ENCODE measurements at regions not wholly inside any gene's neighbourhood (a gene's known extent, or its start where the extent isn't known, plus 50 kb on each side); places are given as distances from the start of the nearest gene placed in this dataset.

GRCh38 chr9:35540315-35540714 lies 50.4 kb downstream of the RUSC2 start:
- no peak for TF ChIP-seq CTCF (IDR thresholded peaks at IDR 0.05; ENCODE audit: low read length, missing control alignments)
- no peak overlapping the region for H3K4me3 ChIP-seq (replicated peaks; ENCODE audit: low read depth, low read length)

GRCh38 chr9:35546853-35547252 lies 56.9 kb downstream of the RUSC2 start:
- no peak for DNase-seq (ENCODE audit: low read depth)
- no peak overlapping the region for H3K4me3 ChIP-seq (replicated peaks; ENCODE audit: low read depth, low read length)
- TF ChIP-seq CTCF (IDR thresholded peaks at IDR 0.05; ENCODE audit: low read length, missing control alignments) = no peak

More at GRCh38 chr9:35540315-35540714, 50.4 kb downstream of the RUSC2 start:
- no peak for DNase-seq (ENCODE audit: low read depth)

- TF ChIP-seq CTCF (IDR thresholded peaks at IDR 0.05; ENCODE audit: low read length, missing control alignments) = no peak
- no peak for DNase-seq (ENCODE audit: low read depth)
- no peak overlapping the region for H3K4me3 ChIP-seq (replicated peaks; ENCODE audit: low read depth, low read length)
Observed at GRCh38 chr9:35547889-35548418, 57.1 kb upstream of the TESK1 start.

GRCh38 chr9:35548571-35548970 lies 56.5 kb upstream of the TESK1 start:
- DNase-seq (ENCODE audit: low read depth) = no peak
- TF ChIP-seq CTCF (IDR thresholded peaks at IDR 0.05; ENCODE audit: low read length, missing control alignments) = no peak
- no peak overlapping the region for H3K4me3 ChIP-seq (replicated peaks; ENCODE audit: low read depth, low read length)

- no peak for TF ChIP-seq CTCF (IDR thresholded peaks at IDR 0.05; ENCODE audit: low read length, missing control alignments)
- H3K4me3 ChIP-seq (replicated peaks; ENCODE audit: low read depth, low read length) = no peak overlapping the region
- no peak for DNase-seq (ENCODE audit: low read depth)
Observed at GRCh38 chr9:35549441-35549840, 55.6 kb upstream of the TESK1 start.

- no peak overlapping the region for H3K4me3 ChIP-seq (replicated peaks; ENCODE audit: low read depth, low read length)
- DNase-seq (ENCODE audit: low read depth) = no peak
- TF ChIP-seq CTCF (IDR thresholded peaks at IDR 0.05; ENCODE audit: low read length, missing control alignments) = no peak
Observed at GRCh38 chr9:35552376-35552775, 52.7 kb upstream of the TESK1 start.

- H3K4me3 ChIP-seq (replicated peaks; ENCODE audit: low read depth, low read length) = no peak overlapping the region
- no peak for TF ChIP-seq CTCF (IDR thresholded peaks at IDR 0.05; ENCODE audit: low read length, missing control alignments)
- no peak for DNase-seq (ENCODE audit: low read depth)
Observed at GRCh38 chr9:35552837-35553236, 52.2 kb upstream of the TESK1 start.

All from fibroblast of pulmonary artery (primary cell).